ENCODE measurements at regions not wholly inside any gene's neighbourhood (a gene's known extent, or its start where the extent isn't known, plus 50 kb on each side); places are given as distances from the start of the nearest gene placed in this dataset.
"Not testable (repeated sequence)": the region's sequence is repeated elsewhere in the genome, so short reads cannot be mapped to it uniquely, and the experiment has no call there.

GRCh38 chr17:33862772-33863602 is 392.1 kb upstream of the CCL2 start:
- DNase-seq = no peak

- DNase-seq = no peak
These were observed 390.3 kb upstream of the CCL2 start for GRCh38 chr17:33864758-33865229.

- DNase-seq = no peak
These were observed 386.2 kb upstream of the CCL2 start for GRCh38 chr17:33868899-33869298.

GRCh38 chr17:33870936-33871335 is 384.1 kb upstream of the CCL2 start:
- no peak for DNase-seq

GRCh38 chr17:33871720-33872540 is 383.2 kb upstream of the CCL2 start:
- DNase-seq = peak; percentile 12

- DNase-seq = no peak
These were observed 381.9 kb upstream of the CCL2 start for GRCh38 chr17:33873201-33873617.

GRCh38 chr17:33874617-33875060 is 380.4 kb upstream of the CCL2 start:
- no peak for DNase-seq

GRCh38 chr17:33875973-33876372 is 379.1 kb upstream of the CCL2 start:
- DNase-seq = no peak

GRCh38 chr17:33882273-33882672 is 372.8 kb upstream of the CCL2 start:
- DNase-seq = not testable (repeated sequence)

GRCh38 chr17:33882677-33883076 is 372.4 kb upstream of the CCL2 start:
- not testable (repeated sequence) for DNase-seq

GRCh38 chr17:33888455-33888854 is 366.6 kb upstream of the CCL2 start:
- DNase-seq = no peak

GRCh38 chr17:33889040-33889439 is 366.0 kb upstream of the CCL2 start:
- DNase-seq = no peak

GRCh38 chr17:33889766-33890165 is 365.3 kb upstream of the CCL2 start:
- DNase-seq = no peak

GRCh38 chr17:33892717-33893591 is 362.1 kb upstream of the CCL2 start:
- DNase-seq = no peak

- no peak for DNase-seq
These were observed 359.6 kb upstream of the CCL2 start for GRCh38 chr17:33895491-33895890.

GRCh38 chr17:33896263-33896662 is 358.8 kb upstream of the CCL2 start:
- no peak for DNase-seq

- no peak for DNase-seq
These were observed 354.0 kb upstream of the CCL2 start for GRCh38 chr17:33901085-33901484.

GRCh38 chr17:33902901-33903449 is 352.1 kb upstream of the CCL2 start:
- DNase-seq = no peak

- no peak for DNase-seq
These were observed 350.6 kb upstream of the CCL2 start for GRCh38 chr17:33904476-33904875.

- DNase-seq = no peak
These were observed 349.7 kb upstream of the CCL2 start for GRCh38 chr17:33905338-33905800.

- no peak for DNase-seq
These were observed 346.6 kb upstream of the CCL2 start for GRCh38 chr17:33908363-33909064.
